ENCODE measurements at regions not wholly inside any gene's neighbourhood (a gene's known extent, or its start where the extent isn't known, plus 50 kb on each side); places are given as distances from the start of the nearest gene placed in this dataset.

DNA sequence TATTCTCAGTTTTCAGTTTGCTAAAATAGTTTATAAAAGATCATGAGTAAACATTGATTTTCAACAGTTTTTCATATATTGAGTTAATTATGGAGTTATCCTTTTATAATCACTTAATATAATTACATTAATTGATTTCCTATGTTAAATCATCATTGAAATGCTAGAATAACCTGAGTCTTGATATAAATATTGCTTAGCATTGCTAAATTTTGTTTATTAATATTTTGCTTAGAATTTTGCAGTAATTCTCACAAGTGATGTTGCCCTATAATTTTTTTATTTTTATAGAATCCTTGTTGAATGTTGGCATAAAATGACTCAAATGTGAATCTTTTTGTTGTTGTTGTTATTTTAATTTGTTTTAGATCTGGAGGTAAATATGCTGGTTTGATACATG, 654.2 kb downstream of the OTOL1 start:
- H3K4me2 ChIP-seq (ENCODE audit: low read depth, low read length): no peak overlapping the region
- H3K27ac ChIP-seq (ENCODE audit: extremely low read length, insufficient read depth, low read length): no peak overlapping the region
- no peak for FAIRE-seq
- no peak for DNase-seq (ENCODE audit: low spot score)
- TF ChIP-seq, protein P1, sequence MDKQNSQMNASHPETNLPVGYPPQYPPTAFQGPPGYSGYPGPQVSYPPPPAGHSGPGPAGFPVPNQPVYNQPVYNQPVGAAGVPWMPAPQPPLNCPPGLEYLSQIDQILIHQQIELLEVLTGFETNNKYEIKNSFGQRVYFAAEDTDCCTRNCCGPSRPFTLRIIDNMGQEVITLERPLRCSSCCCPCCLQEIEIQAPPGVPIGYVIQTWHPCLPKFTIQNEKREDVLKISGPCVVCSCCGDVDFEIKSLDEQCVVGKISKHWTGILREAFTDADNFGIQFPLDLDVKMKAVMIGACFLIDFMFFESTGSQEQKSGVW (CRISPR knock-in tag; IDR thresholded peaks at IDR 0.05; ENCODE audit: borderline replicate concordance): no peak
- TF ChIP-seq HNRNPUL1 (IDR thresholded peaks at IDR 0.05; ENCODE audit: low read depth, low read length) (no peak), HES4 (CRISPR knock-in tag; IDR thresholded peaks at IDR 0.05; ENCODE audit: borderline replicate concordance) (no peak), MAFK (conservative IDR thresholded peaks at IDR 0.05 in 1 of 2, IDR thresholded peaks at IDR 0.05 in 1 of 2; ENCODE audit: low read length in 2 of 2) (peak; percentile 36 to 74; a peak in 2 of 4 replicates), KMT2A (CRISPR knock-in tag; IDR thresholded peaks at IDR 0.05) (no peak), ZNF180 (CRISPR knock-in tag; IDR thresholded peaks at IDR 0.05; ENCODE audit: borderline replicate concordance, low read depth) (no peak), ZNF556 (CRISPR knock-in tag; IDR thresholded peaks at IDR 0.05; ENCODE audit: borderline replicate concordance) (no peak), ZNF670 (CRISPR knock-in tag; IDR thresholded peaks at IDR 0.05; ENCODE audit: borderline replicate concordance) (no peak), ZFX (CRISPR knock-in tag; IDR thresholded peaks at IDR 0.05; ENCODE audit: low read depth) (no peak), TMF1 (CRISPR knock-in tag; IDR thresholded peaks at IDR 0.05; ENCODE audit: low read depth) (no peak), ZZZ3 (CRISPR knock-in tag; IDR thresholded peaks at IDR 0.05; ENCODE audit: borderline replicate concordance) (no peak), HOXD1 (CRISPR knock-in tag; IDR thresholded peaks at IDR 0.05) (no peak), CEBPG (CRISPR knock-in tag; IDR thresholded peaks at IDR 0.05) (no peak), MAFF (IDR thresholded peaks at IDR 0.05; ENCODE audit: low read depth, low read length) (peak; percentile 61; the same call in 1 of the 2 replicates)
- no peaks in the 10 kb centered on the region for H3K27me3 ChIP-seq (ENCODE audit: control insufficient read depth in 1 of 2, insufficient read depth in 2 of 2, low read length in 2 of 2)
- CTCF ChIA-PET (ENCODE audit: low intra/inter-chr PET ratio, low total read pairs): no interaction called here
- H2AFZ ChIP-seq (ENCODE audit: low read length): no peak overlapping the region
- H3K36me3 ChIP-seq (replicated peaks in 1 of 2; ENCODE audit: control insufficient read depth in 1 of 2, insufficient read depth in 2 of 2, low read length in 2 of 2): no peaks in the 10 kb centered on the region
- no peaks in the 10 kb centered on the region for H3K79me2 ChIP-seq (ENCODE audit: insufficient read depth, low read length)
- in situ Hi-C loops (cut with HindIII; ENCODE audit: extremely low pct_ligation_motif_present, low pct_unique_long_range_greater_than_20kb) (loop anchor here (5.0 kb wide), 1 partner anchor 87 kb away; no protein-coding TSS in a partner anchor), intact Hi-C loops (cut with micrococcal nuclease; ENCODE audit: unreplicated experiment) (no loop called here)
- H3K4me3 ChIP-seq (replicated peaks in 1 of 3; ENCODE audit: insufficient read depth in 1 of 3, low read depth in 2 of 3, low read length in 3 of 3): no peak overlapping the region
- BruUV-seq (replicated peaks): no TSS peak
- ATAC-seq: no peak
- peaks cover 5% of the 10 kb centered on the region; the same call in 1 of the 2 replicates for H3K4me1 ChIP-seq (ENCODE audit: insufficient read depth, low read length)
- H3K9me3 ChIP-seq (ENCODE audit: low read length): no peaks in the 10 kb centered on the region
- H4K20me1 ChIP-seq (ENCODE audit: insufficient read depth, low read length): no peaks in the 10 kb centered on the region
- H3K9ac ChIP-seq (ENCODE audit: insufficient read depth, low read depth, low read length): no peak overlapping the region
- POLR2A ChIA-PET: no interaction called here

Data from HepG2 (cell line).